PC-3 (cell line): ENCODE measurements at regions not wholly inside any gene's neighbourhood (a gene's known extent, or its start where the extent isn't known, plus 50 kb on each side); places are given as distances from the start of the nearest gene placed in this dataset.

Experiments used
- ATAC-seq: fragments of 200-7000 bp; cut with Tn5 transposase; 2 replicates; pipeline ENCODE4 v1.9.1; 2020; ENCODE audit warnings: mild to moderate bottlenecking, moderate library complexity
- BruUV-seq: library from RNA; stranded (reverse); fragments of 400-500 nt; replicated peaks from 2 replicates; lab custom pipeline; 2021; lab: Mats Ljungman, UMichigan
- CTCF ChIA-PET: fragments of 300-600 bp; sonication (Branson Sonifier 250); formaldehyde crosslinking; loops from one replicate; lab custom pipeline; 2022; ENCODE audit warnings: antibody characterized with exemption; lab: Charles Lee
- POLR2A ChIA-PET: fragments of 300-600 bp; sonication (Branson Sonifier 250); formaldehyde crosslinking; loops from one replicate; lab custom pipeline; 2022; ENCODE audit warnings: antibody characterized with exemption; ENCODE audit not compliant: unreplicated experiment; lab: Charles Lee
- DNase-seq: peaks from one replicate; pipeline ENCODE4 v3.0.0-alpha.2; 2015
- H2AFZ ChIP-seq: fragments of 300-600 bp; sonication (generic); 2 replicates; pipeline ENCODE4 v1.6.0; 2016; ENCODE audit warnings: antibody characterized with exemption, low read length
- H3F3A ChIP-seq: fragments of 300-600 bp; sonication (generic); one replicate; pipeline ENCODE4 v1.6.0; 2017; ENCODE audit warnings: antibody characterized with exemption, low read length, control low read depth, mild to moderate bottlenecking; ENCODE audit not compliant: unreplicated experiment
- H3K27ac ChIP-seq: fragments of 300-600 bp; sonication (generic); 2 replicates; pipeline ENCODE4 v1.5.1; 2016; ENCODE audit warnings: mild to moderate bottlenecking, low read length
- H3K27me3 ChIP-seq: fragments of 300-600 bp; sonication (generic); 2 replicates; pipeline ENCODE4 v1.6.1; 2016; ENCODE audit warnings: low read length, mixed read lengths
- H3K36me3 ChIP-seq: fragments of 300-600 bp; sonication (generic); 2 replicates; pipeline ENCODE4 v1.6.1; 2016; ENCODE audit warnings: low read depth, mixed run types, low read length, mixed read lengths
- H3K4me1 ChIP-seq: fragments of 300-600 bp; sonication (generic); 2 replicates; pipeline ENCODE4 v1.5.1; 2016; ENCODE audit warnings: low read length; ENCODE audit not compliant: insufficient read depth
- H3K4me2 ChIP-seq: fragments of 300-600 bp; sonication (generic); 2 replicates; pipeline ENCODE4 v1.6.0; 2016; ENCODE audit warnings: low read length
- H3K4me3 ChIP-seq: fragments of 300-600 bp; sonication (generic); 2 replicates; pipeline ENCODE4 v1.5.1; 2016; ENCODE audit warnings: mild to moderate bottlenecking, low read length, mixed read lengths
- H3K79me2 ChIP-seq: fragments of 300-600 bp; sonication (generic); 2 replicates; pipeline ENCODE4 v1.6.1; 2017; ENCODE audit warnings: low read length, mixed read lengths
- H3K9ac ChIP-seq: fragments of 300-600 bp; sonication (generic); 2 replicates; pipeline ENCODE4 v1.6.0; 2016; ENCODE audit warnings: mild to moderate bottlenecking, low read length
- H3K9me2 ChIP-seq: fragments of 300-600 bp; sonication (generic); replicated peaks from 2 replicates; pipeline ENCODE4 v1.6.1; 2016; ENCODE audit warnings: mixed run types, low read length, mixed read lengths
- H3K9me3 ChIP-seq: fragments of 300-600 bp; sonication (generic); 2 replicates; pipeline ENCODE4 v1.6.1; 2016; ENCODE audit warnings: low read length, mixed read lengths
- H4K20me1 ChIP-seq: fragments of 300-600 bp; sonication (generic); 2 replicates; pipeline ENCODE4 v1.6.1; 2016; ENCODE audit warnings: low read length, mixed read lengths
- EZH2 ChIP-seq: fragments of 300-600 bp; sonication (generic); IDR thresholded peaks from one replicate; pipeline ENCODE4 v1.6.1; 2017; ENCODE audit warnings: antibody characterized with exemption, mild to moderate bottlenecking, low read length; ENCODE audit not compliant: unreplicated experiment
- EZH2phosphoT487 ChIP-seq: fragments of 300-600 bp; sonication (generic); IDR thresholded peaks from 2 replicates; pipeline ENCODE4 v1.6.1; 2018; ENCODE audit warnings: mild to moderate bottlenecking, antibody characterized with exemption, low read length, borderline replicate concordance
- intact Hi-C: fragments of 100-400 bp; cut with micrococcal nuclease; formaldehyde crosslinking; loops from 2 replicates; pipeline ENCODE4 v1.9.0; 2023
- TF ChIP-seq, protein P1 (sequence below): fragments of 300-600 bp; sonication (generic); conservative IDR thresholded peaks from 2 replicates; pipeline ENCODE4 v1.5.1; 2017; ENCODE audit warnings: antibody characterized with exemption, low read depth, mild to moderate bottlenecking, low read length

DNA sequence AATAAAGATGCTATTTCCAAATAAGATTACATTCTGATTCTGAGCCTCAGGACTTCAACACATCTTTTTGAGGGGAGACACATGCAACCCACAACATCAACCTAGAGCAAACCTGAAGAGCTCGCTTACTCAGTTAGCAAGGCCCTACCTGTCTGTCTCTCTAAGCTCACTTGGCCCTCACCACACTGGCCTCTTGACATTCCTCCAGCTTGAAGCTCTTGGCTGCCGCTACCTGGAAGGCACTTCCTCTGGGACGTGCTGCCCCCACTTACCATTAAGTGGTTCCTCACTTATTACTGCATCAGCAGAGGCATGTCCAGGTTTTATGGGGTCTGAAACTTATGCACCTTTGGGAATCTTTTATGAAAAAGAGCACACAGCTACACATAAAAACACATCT lies 354.8 kb downstream of the GALC start:
- no peak overlapping the region for H2AFZ ChIP-seq
- intact Hi-C loops = no loop called here
- no peaks in the 10 kb centered on the region for H3K4me1 ChIP-seq
- H3F3A ChIP-seq = no peaks in the 10 kb centered on the region
- H3K79me2 ChIP-seq = no peaks in the 10 kb centered on the region
- H3K36me3 ChIP-seq = no peaks in the 10 kb centered on the region
- TF ChIP-seq EZH2 (no peak), EZH2phosphoT487 (no peak)
- TF ChIP-seq, protein P1, sequence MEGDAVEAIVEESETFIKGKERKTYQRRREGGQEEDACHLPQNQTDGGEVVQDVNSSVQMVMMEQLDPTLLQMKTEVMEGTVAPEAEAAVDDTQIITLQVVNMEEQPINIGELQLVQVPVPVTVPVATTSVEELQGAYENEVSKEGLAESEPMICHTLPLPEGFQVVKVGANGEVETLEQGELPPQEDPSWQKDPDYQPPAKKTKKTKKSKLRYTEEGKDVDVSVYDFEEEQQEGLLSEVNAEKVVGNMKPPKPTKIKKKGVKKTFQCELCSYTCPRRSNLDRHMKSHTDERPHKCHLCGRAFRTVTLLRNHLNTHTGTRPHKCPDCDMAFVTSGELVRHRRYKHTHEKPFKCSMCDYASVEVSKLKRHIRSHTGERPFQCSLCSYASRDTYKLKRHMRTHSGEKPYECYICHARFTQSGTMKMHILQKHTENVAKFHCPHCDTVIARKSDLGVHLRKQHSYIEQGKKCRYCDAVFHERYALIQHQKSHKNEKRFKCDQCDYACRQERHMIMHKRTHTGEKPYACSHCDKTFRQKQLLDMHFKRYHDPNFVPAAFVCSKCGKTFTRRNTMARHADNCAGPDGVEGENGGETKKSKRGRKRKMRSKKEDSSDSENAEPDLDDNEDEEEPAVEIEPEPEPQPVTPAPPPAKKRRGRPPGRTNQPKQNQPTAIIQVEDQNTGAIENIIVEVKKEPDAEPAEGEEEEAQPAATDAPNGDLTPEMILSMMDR = no peak
- no TSS peak for BruUV-seq
- ChIA-PET CTCF (no interaction called here), POLR2A (no interaction called here)
- H3K27me3 ChIP-seq = no peaks in the 10 kb centered on the region
- H3K9me2 ChIP-seq = no peaks in the 10 kb centered on the region
- no peaks in the 10 kb centered on the region for H4K20me1 ChIP-seq
- H3K9me3 ChIP-seq = 0 out of 2 replicates have a peak, but pooled peaks cover 7% of the 10 kb centered on the region
- no peak for ATAC-seq
- H3K9ac ChIP-seq = no peak overlapping the region
- no peak overlapping the region for H3K4me2 ChIP-seq
- H3K27ac ChIP-seq = no peak overlapping the region
- no peak for DNase-seq
- H3K4me3 ChIP-seq = no peak overlapping the region

DNA sequence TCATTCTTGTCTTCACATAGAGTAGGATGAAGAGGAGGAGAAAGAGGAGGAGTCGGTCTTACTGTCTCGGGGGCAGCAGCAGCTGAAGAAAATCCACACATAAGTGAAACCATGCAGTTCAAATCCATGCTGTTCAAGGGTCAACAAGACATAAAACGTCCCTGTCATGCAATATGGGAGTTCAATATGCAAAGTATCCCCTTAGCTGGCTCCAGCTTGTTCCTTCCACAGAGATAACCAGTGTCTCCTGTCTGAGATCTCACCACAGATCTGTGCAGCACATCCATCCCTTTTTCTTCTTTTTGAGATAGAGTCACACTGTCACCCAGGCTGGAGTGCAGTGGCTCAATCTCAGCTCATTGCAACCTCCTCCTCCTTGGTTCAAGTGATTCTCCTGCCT lies 357.5 kb downstream of the GALC start:
- ChIA-PET POLR2A (no interaction called here), CTCF (no interaction called here)
- Histone ChIP-seq H3K27ac (no peak overlapping the region), H3K4me3 (no peak overlapping the region), H3K9me2 (no peaks in the 10 kb centered on the region), H3F3A (no peaks in the 10 kb centered on the region), H3K4me2 (no peak overlapping the region), H3K9ac (no peak overlapping the region), H3K36me3 (no peaks in the 10 kb centered on the region), H3K27me3 (no peaks in the 10 kb centered on the region), H3K79me2 (no peaks in the 10 kb centered on the region), H2AFZ (no peak overlapping the region), H3K9me3 (0 out of 2 replicates have a peak, but pooled peaks cover 7% of the 10 kb centered on the region), H3K4me1 (no peaks in the 10 kb centered on the region), H4K20me1 (no peaks in the 10 kb centered on the region)
- DNase-seq (no peak), ATAC-seq (no peak)
- no TSS peak for BruUV-seq
- intact Hi-C loops = no loop called here
- TF ChIP-seq EZH2 = no peak
- no peak for TF ChIP-seq EZH2phosphoT487
- TF ChIP-seq, protein P1 = no peak

DNA sequence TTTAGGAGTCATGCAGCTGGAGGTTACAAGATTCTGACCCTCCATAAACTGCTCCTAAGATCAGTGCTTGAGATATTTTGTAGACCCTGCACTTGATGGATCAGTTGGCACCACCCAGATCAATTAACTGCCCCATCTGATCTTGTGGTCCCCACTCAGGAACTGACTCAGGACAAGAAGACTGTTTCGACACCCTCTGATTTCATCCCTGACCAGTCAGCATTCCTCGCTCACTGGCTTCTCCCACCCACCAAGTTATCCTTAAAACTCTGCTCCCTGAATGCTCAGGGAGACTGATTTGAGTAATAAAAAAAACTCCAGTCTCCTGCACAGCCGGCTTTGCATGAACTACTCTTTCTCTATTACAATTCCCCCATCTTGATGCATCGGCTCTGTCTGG lies 360.2 kb downstream of the GALC start:
- Histone ChIP-seq H3K9me2 (no peaks in the 10 kb centered on the region), H3K4me2 (no peak overlapping the region), H3K4me1 (no peaks in the 10 kb centered on the region), H3F3A (no peaks in the 10 kb centered on the region), H3K27me3 (no peaks in the 10 kb centered on the region), H3K9me3 (0 out of 2 replicates have a peak, but pooled peaks cover 4% of the 10 kb centered on the region), H4K20me1 (no peaks in the 10 kb centered on the region), H3K27ac (no peak overlapping the region), H3K4me3 (no peak overlapping the region), H3K79me2 (no peaks in the 10 kb centered on the region), H3K9ac (no peak overlapping the region), H2AFZ (no peak overlapping the region), H3K36me3 (no peaks in the 10 kb centered on the region)
- BruUV-seq = no TSS peak
- POLR2A ChIA-PET = no interaction called here
- no peak for ATAC-seq
- DNase-seq = no peak
- intact Hi-C loops = no loop called here
- CTCF ChIA-PET = no interaction called here
- TF ChIP-seq, protein P1 = no peak
- TF ChIP-seq EZH2 = no peak
- no peak for TF ChIP-seq EZH2phosphoT487
